Smooth muscle cell of the brain vasculature (primary cell): ENCODE measurements at regions not wholly inside any gene's neighbourhood (a gene's known extent, or its start where the extent isn't known, plus 50 kb on each side); places are given as distances from the start of the nearest gene placed in this dataset.

ENCODE experiments used
- DNase-seq: peaks from one replicate; pipeline ENCODE4 v3.0.0-alpha.2; 2012; ENCODE audit warnings: low read depth, low spot score

DNA sequence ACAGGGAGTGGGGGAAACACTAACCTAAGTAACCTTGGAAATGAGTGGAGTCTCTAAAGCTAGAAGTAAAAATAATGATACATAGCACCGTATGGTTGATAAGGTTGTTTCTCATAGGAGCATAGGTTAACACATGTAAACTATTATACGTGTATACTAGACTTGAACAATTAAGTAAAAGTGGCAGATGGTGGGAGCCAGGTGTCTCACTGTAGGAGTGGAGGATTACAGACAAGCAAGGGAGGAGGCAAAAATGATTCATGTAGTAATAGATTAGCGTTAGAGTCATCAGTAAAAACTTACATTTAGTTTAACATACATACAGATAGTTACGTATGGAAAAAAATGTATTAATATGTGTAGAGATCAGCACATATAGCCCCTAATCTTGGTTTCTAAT, 138.4 kb upstream of the DSCAM start:
- DNase-seq: no peak

DNA sequence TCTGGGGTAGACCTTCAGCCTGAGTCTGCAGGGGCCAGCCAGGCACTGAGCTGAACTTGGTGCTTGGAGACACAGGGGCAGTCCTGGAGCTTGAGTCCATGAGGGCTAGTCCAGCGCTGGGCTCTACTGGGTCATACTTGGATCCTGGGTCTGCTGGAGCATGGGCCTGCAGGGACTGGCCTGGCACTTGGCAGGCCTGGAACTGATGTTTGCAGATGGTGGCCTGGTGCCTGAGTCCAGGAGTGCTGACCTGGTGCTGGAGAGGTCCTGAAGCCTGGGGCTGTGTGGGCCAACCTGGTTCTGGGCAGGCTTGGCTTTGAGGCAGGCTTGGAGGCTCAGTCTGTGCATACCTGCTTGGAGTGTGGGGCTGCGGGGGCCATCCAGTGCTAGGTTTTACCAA, 143.4 kb upstream of the DSCAM start:
- no peak for DNase-seq

DNA sequence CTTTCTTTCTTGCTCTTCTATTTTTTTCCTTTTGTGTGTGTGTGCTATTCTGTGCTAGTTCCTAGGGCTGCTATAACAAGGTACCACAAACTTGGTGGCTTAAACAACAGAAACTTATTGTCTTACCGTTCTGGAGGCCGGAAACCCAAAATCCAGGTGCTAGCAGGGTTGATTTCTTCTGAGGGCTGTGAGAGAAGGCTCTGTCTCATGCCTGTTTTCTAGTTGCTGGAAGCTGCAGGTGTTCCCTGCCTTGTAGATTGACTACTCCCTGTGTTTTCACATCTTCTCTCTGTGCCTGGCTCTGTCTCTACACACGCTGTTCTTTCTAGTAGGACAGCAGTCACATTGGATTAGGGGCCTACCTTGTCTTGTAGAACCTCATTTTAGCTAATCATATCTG, 150.9 kb upstream of the DSCAM start:
- no peak for DNase-seq

DNA sequence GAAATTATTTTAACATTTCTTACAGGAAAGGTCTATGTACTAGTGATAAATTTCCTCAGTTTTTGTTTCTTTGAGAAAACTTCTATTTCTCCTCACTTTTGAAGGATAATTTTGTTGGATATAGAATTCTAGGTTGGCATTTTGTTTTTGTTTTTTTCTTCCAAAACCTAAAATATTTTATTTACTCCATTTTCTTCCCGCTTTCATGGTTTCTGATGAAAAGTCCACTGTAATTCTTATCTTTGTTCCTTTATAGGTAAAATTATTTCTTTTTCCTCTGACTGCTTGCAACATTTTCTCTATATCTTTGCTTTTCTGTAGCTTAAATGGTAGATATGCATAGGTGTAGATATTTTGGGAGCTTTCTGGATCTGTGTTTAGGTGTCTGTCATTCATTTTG, 153.9 kb upstream of the DSCAM start:
- no peak for DNase-seq

DNA sequence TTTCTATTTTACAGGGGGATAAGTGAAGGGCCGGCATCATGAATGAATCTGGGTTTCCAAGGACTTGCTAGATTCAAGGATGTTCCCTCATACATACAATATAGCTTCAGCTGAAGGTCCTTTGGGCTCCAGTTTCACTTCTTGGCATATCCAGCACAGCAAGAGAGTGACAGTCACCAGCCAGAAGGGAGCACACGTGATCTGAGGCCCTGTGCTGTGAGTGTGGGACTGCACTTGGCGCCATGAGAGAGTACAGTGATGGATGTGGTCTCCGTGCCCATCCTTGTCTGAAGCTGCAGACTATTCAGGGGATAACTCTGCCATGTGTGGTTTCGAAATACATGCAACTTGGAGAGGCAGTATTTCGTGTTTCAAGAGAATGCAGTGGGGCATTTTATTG, 159.7 kb upstream of the DSCAM start:
- no peak for DNase-seq

DNA sequence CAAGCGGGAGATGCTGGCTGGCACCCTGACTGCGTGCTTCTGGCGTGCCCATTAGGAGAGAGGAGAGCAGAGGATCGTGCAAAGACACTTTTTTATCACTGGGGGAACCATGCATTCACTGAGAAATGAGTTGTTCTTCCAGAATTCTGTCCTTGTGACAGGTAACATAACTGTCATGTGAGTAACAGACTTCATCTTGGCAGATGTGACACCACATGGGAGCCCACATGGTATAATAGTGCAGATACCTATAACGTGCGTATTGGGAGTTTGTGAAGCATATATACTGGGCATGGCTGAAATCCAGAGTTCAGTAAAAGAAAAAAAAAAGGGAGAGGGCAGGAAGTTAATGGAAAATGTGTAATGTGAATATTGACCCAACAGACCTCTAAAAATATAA, 159.6 kb upstream of the BACE2 start:
- DNase-seq: no peak

DNA sequence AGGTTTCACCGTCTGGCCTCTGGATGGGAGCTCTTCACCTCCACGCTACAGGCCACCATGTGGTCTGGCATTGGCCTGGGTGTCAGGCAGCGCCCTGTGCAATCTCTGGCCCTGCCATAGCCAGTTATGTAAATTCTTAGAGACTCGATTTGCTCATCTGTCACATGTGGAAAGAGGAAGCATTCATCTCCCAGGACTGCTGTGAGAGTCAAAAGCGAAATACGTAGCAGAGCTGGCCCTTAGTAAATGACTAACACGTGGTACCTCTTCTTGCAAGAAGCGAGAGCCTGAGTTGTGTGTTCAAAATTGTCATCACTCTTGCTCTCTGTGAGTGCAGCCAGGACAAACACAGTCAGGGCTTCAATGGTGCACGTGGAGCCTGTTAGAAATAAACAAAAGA, 159.0 kb upstream of the BACE2 start:
- no peak for DNase-seq

DNA sequence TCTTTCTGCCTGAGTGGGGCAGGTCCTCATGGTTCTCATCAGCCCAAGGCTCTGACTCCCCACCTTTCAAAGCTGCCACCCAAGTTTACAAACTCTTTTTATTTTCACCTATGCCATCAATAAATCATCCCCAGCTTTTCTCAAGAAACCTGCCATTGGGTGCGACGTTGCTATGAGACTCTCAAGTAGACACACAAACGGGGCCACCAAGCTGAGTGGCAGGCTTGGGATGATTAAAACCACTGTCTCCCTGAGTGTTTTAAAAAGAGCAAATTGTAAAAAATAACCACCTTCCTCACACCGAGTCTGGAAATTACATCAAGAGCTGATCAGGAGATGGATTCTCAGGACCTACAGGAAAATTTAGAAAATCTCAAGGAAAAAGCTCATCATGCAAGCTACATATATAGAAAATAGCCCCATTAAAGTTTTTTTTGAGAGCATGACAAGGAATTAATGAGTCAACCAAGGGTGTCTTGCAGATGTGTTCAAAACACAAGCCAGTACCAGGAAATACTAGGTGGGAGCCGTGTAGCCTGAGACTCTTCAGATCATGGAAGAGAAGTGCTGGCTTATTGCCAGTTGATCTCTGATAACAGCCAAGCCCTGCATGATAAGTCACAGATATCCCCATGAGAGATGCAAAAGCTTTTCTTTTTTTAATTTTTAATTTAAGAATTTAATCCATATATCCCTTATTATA, 158.4 kb upstream of the BACE2 start:
- DNase-seq: no peak

DNA sequence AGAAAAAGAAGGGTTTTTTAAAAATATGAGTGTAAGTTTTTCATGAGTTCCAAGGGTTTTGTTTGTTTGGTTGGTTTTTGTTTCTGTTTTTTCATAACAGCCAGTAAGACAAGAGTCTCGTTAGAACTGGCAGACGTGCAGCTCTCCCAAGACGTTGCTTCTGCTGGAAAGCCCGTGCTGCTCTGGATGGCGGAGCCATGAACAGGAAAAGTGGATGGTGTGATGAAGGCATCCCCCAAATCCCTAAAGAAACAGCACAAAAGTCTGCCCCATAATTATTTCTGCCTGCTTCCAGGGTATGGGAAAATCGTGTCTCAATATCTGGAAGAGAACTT, 157.9 kb upstream of the BACE2 start:
- DNase-seq: no peak

DNA sequence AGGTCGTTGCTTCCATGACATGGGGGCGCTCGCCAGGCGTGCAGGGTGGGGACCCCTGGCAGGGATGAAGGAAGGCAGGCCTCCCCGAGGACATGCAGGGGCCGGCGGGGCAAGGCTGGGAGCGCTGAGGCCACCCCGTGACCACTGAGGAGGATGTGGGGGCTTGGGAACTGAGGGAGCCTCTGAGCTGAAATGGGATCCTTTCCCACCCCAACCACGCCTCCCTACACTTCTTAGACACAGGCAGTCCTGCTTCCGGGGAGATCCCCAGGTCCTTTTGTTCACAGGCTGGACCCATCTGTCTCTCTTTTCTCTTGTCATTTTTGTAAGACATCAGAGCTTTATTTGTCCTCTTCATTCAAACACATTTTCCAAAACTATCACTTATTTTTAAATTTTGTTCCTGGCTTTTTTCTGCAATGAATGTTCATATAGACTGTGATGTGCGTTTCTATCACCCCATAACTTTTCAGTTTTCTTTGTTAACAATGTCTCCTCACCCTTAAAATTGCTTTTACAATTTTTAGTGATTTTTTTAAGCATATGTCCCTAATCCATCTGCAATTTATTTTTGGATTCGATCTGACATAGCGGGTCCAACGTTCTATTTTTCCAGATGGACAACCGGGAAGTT, 156.7 kb upstream of the BACE2 start:
- no peak for DNase-seq

DNA sequence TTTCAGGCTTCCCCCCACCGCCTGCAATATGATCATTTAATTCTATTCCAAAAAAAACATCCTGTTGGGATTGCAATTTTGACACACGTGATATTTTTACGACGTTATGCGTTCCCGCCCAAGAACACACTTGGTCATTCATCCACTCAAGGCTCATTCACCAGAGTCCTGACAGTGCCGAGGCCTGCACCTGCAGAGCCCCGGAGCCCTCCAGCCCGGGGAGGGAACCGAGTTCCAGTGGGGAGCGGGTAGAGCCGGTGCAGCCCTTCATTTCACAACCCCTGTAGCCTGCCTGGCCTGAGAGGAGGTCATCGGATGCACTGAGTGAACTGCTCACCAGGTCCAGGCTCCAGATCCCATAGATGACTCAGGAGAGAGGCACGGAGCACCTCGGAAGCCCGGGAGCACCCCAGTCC, 156.0 kb upstream of the BACE2 start:
- no peak for DNase-seq

DNA sequence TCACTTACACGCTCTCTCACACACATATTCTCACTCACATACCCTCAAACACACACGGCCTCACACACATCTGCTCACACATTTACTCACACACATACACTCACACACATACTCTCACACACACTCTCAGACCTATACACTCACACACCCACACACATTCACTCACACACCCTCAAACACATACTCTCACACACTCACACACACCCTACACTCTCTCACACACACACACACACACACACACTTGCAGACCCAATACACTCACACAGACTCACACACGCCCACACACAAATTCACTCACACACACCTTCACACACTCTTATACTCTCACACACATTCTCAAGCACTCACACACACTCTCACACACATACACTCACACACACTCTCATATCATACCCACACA, 155.5 kb upstream of the BACE2 start:
- no peak for DNase-seq

DNA sequence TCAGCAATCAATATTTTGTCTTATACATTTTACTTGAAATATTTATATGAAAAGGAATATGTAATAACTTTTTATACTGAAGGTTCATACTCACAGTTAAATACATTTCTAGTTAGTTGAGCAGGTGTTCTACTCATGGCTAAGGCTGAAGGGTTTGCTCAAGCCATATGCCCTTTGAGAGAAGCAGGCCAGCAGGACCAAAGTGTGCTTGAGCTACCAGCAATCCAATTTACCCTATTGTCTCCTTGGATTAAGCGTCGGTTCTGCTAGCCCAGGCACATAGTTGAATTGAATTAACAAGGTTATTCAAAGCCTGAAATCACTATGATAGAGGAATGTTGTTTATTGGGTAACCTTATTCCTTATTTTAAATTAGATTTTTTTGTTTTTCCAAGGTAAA, 151.5 kb upstream of the BACE2 start:
- no peak for DNase-seq

DNA sequence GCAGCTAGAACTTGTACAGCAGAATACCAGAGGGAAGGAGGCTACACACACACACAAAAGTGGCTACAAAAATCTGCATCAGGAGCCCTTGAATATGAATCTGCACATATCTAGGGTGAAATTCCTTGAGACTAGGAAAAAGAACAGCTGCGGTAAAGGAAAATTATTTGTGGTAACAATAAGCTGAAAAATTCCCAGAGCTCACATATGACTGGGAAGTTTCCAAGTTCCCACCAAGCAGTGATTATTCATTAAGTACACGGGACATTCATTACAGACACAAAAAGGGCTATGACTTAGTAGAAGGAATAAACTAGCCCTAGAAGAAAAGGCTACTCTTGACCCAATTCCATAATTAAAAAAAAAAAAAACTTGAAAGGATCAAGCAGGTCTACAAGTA, 149.5 kb upstream of the BACE2 start:
- no peak for DNase-seq

DNA sequence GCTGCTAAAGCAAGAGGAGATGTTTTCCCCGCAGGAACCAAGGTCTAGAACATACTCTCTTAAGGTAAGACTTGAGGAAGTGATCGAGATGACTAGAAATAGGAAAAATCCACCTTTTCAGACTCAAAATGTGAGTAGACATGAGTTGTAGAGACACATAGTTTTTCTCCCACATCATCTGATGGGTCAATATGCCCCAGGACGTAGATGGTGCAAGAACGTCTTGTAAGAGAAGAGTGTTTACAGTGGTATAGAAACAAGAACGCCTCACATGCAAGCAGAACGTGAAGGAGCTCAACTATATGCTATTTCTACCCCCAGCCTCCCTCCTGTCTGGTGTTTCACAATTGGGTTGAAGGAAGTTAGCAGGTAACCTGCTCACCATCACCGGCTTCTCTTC, 144.0 kb upstream of the BACE2 start:
- no peak for DNase-seq

DNA sequence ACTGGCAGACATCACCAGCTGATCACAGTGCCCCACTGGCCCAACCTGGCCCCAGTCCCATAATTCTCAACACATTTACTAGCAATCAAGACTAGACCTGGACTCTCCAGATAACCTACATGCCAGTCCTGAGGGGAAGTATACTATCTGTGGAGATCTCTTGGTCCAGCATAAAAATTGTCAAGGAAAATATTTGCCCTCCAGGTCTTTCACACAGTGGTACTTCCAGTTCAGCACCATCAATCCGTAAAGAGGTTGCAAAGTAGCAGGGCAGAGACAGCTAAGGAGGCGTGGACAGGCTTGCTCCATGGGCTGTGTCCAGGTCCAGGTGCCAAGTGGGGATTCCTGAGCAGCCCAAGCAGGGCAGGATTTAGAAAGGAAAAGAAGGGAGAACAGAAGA, 143.6 kb upstream of the BACE2 start:
- no peak for DNase-seq

DNA sequence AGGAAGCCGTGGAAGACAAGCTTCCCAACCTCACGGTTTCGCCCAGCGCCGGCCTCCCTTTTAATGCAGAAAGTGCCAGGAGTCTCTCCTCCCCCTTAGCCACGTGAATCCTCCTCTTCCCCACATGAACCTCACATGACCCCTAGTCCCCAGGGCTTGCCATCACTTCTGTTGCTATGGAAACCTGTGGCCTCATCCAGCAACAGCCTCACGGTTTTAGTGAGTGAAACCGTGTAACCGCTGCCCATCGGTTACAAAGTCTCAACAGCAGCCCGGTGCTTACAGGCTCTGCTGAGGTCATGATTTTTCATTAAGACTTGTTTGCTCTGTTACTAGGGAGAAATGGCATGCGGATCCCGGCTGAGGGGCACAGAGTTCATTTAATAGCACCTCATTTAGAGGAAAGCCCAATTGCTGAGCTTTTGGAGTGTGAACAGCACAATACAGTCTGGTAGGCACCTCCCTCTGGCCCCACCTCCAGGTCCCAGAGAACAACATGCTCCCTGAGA, 143.2 kb upstream of the BACE2 start:
- no peak for DNase-seq

DNA sequence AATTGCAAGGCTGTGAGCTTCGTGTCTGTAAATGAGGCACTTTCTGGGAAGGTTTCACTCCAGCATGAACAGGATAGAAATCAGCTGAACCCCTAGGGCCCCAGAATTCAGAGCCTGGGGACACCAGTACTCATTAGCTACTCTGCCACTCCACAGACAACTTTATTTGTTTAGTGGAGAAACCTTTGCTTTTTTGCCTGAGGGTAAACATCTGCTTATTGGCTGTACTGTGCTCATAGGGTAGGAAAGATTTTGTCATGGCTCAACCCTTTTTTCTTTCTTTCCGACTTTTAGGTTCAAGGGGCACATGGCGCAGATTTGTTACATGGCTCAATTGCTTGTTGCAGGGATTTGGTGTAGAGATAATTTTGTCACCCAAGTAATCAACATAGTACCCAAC, 138.4 kb upstream of the BACE2 start:
- DNase-seq: no peak

DNA sequence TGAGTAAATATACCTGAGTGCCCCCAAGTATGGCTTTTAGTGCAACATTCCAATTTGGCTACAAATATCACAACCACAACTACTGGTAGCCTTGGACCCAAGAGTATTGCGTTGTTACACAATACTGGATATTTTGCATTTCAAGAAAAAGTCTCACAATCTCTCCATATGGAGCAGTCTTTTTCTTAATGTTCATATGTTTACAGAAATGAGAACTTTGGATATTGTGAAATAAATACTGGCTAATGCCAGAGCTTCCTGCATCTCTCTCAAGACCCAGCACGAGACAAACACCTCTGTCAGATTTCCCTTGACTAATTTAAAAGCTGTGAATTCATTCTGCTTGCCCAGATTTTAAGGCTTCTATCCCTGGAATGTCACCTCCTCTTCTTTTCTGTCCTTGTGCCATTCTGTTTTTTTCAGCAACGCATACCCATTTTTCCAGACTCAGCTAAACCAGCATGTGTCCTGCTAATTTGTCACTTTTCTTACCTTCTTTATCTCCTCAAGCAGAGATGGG, 136.2 kb upstream of the BACE2 start:
- no peak for DNase-seq

DNA sequence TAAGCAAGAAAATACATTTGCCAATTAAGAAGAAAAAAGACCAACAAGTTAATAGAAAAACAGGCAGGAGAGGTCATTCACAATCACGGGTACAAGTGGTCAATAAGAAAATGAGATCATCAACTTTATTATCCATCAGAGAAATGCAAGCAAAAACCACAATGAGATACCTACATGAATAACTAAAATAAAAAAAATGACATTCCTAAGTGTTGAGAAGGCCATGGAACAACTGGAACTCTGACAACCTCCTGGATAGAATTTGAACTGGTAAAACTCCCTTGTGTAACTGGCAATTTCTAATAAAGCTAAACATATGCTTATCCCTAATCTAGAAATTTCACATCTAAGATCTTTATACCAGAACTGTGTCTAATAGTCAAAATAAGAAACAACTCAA, 135.4 kb upstream of the BACE2 start:
- no peak for DNase-seq

DNA sequence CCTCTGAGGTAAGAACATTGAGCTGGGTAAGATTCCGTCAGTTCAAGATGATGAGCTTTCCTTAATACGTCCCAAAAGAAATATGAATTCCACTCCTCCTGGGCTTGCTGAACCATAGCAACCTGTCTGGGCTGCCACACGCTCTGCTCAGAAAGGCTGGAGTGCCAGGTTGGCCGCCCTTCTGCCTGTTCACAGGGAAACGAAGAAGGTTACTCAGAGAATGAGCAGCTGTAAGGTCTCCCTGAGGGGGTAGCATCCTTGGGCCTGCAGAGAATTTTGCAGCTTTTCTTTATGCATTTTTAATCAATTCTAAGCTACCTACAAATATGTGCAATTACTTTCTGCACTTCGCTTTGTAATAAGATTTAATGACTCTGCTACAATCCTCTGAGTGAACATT, 130.7 kb upstream of the BACE2 start:
- DNase-seq: no peak

DNA sequence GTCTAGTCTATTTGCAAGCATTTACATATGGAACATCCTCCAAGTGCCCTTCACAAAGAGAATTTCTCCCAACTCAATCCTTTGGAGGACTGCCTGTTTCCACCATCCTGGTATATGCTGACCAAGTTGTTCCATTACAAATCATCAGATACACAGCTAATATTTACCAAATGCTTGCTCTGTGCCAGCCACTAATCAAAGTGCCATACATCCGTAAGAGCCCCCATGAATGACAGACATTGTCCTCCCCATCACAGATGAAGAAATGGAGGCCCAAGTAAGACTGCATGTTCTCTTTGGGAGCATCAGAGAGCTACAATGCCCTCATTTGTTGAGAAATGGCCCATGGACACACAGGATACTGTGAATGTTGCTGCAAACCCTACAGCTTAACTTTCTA, 130.0 kb upstream of the BACE2 start:
- DNase-seq: no peak

DNA sequence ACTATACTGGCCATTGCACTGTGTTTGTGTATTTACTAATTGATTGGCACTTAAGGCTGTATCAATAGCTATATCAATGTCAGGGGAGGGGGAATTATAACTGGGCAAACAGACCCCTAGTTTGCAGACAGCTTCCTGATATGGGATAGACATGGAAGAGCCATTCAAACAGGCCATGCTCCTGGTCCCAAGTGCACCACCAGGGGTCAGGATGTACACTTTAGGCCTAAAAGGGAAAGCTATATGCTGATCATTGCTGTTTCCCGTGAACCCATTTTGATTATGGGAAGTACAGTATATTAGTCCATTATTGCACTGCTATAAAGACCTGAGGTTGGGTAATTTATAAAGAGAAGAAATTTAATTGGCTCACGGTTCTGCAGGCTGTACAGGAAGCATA, 124.9 kb upstream of the BACE2 start:
- no peak for DNase-seq
